PC-9 (cell line): ENCODE measurements at regions not wholly inside any gene's neighbourhood (a gene's known extent, or its start where the extent isn't known, plus 50 kb on each side); places are given as distances from the start of the nearest gene placed in this dataset.

ENCODE experiments used
- BruUV-seq: library from RNA; stranded (reverse); fragments of 400-500 nt; replicated peaks from 2 replicates; lab custom pipeline; 2021; lab: Mats Ljungman, UMichigan
- CTCF ChIA-PET: fragments of 300-600 bp; sonication (Branson Sonifier 250); formaldehyde crosslinking; loops from one replicate; lab custom pipeline; 2022; ENCODE audit warnings: antibody characterized with exemption; lab: Charles Lee
- POLR2A ChIA-PET: fragments of 300-600 bp; sonication (Branson Sonifier 250); formaldehyde crosslinking; loops from one replicate; lab custom pipeline; 2022; ENCODE audit warnings: antibody characterized with exemption; ENCODE audit not compliant: unreplicated experiment; lab: Charles Lee
- DNase-seq, 2 experiments: peaks; one replicate each; pipeline versions ENCODE4 v3.0.0 to v3.0.0-alpha.2; 2015 to 2022; ENCODE audit warnings: mixed read lengths in 1 of 2
- H2AFZ ChIP-seq: fragments of 200-600 bp; sonication (generic); 2 replicates; pipeline ENCODE4 v1.8.1; 2017; ENCODE audit warnings: antibody characterized with exemption
- H3F3A ChIP-seq: fragments of 200-600 bp; sonication (generic); 2 replicates; pipeline ENCODE4 v1.8.1; 2017; ENCODE audit warnings: antibody characterized with exemption, mild to moderate bottlenecking, low read depth; ENCODE audit not compliant: insufficient read depth
- H3K27ac ChIP-seq: fragments of 200-600 bp; sonication (generic); 2 replicates; pipeline ENCODE4 v1.6.1; 2016; ENCODE audit warnings: mixed run types
- H3K27me3 ChIP-seq: fragments of 200-600 bp; sonication (generic); 2 replicates; pipeline ENCODE4 v1.6.1; 2016; ENCODE audit warnings: low read depth, mixed run types; ENCODE audit not compliant: insufficient read depth
- H3K36me3 ChIP-seq: fragments of 200-600 bp; sonication (generic); 2 replicates; pipeline ENCODE4 v1.6.1; 2016; ENCODE audit warnings: low read depth, mixed run types
- H3K4me1 ChIP-seq: fragments of 200-600 bp; sonication (generic); replicated peaks from 2 replicates; pipeline ENCODE4 v1.6.1; 2016; ENCODE audit warnings: mixed run types; ENCODE audit not compliant: insufficient read depth
- H3K4me2 ChIP-seq: fragments of 200-600 bp; sonication (generic); 2 replicates; pipeline ENCODE4 v1.6.1; 2017; ENCODE audit warnings: mixed run types
- H3K4me3 ChIP-seq: fragments of 200-600 bp; sonication (generic); 2 replicates; pipeline ENCODE4 v1.6.1; 2016; ENCODE audit warnings: mixed run types
- H3K79me2 ChIP-seq: fragments of 200-600 bp; sonication (generic); 2 replicates; pipeline ENCODE4 v1.6.1; 2017; ENCODE audit warnings: low read depth, mixed run types
- H3K9me2 ChIP-seq: fragments of 200-600 bp; sonication (generic); 2 replicates; pipeline ENCODE4 v1.8.1; 2017; ENCODE audit warnings: mild to moderate bottlenecking; ENCODE audit not compliant: insufficient read depth
- H3K9me3 ChIP-seq: fragments of 200-600 bp; sonication (generic); 2 replicates; pipeline ENCODE4 v1.8.1; 2016; ENCODE audit warnings: low read depth; ENCODE audit not compliant: insufficient read depth
- H4K20me1 ChIP-seq: fragments of 200-600 bp; sonication (generic); 2 replicates; pipeline ENCODE4 v1.8.1; 2017; ENCODE audit not compliant: insufficient read depth
- CTCF ChIP-seq: fragments of 200-600 bp; sonication (generic); conservative IDR thresholded peaks from 2 replicates; pipeline ENCODE4 v1.6.1; 2017; ENCODE audit warnings: mixed run types, antibody characterized with exemption, mild to moderate bottlenecking, moderate library complexity
- EZH2 ChIP-seq: fragments of 200-600 bp; sonication (generic); IDR thresholded peaks from 2 replicates; pipeline ENCODE4 v1.8.0; 2017; ENCODE audit warnings: antibody characterized with exemption, low read depth
- intact Hi-C: fragments of 100-400 bp; cut with micrococcal nuclease; formaldehyde crosslinking; loops from one replicate; pipeline ENCODE4 v1.10.0; 2022; ENCODE audit not compliant: unreplicated experiment

- H3K27ac ChIP-seq: no peak overlapping the region
- no peak overlapping the region for H3K4me2 ChIP-seq
- TF ChIP-seq CTCF: no peak
- H3K27me3 ChIP-seq: no peaks in the 10 kb centered on the region
- BruUV-seq: no TSS peak
- H3K9me3 ChIP-seq: no peaks in the 10 kb centered on the region
- no peaks in the 10 kb centered on the region for H3K36me3 ChIP-seq
- H3F3A ChIP-seq: no peaks in the 10 kb centered on the region
- no peaks in the 10 kb centered on the region for H4K20me1 ChIP-seq
- no peak for DNase-seq
- no peak overlapping the region for H3K4me3 ChIP-seq
- intact Hi-C loops: no loop called here
- H3K4me1 ChIP-seq: no peaks in the 10 kb centered on the region
- H2AFZ ChIP-seq: no peak overlapping the region
- ChIA-PET POLR2A (no interaction called here), CTCF (no interaction called here)
- no peaks in the 10 kb centered on the region for H3K9me2 ChIP-seq
- H3K79me2 ChIP-seq: no peaks in the 10 kb centered on the region
These were observed 894.8 kb downstream of the REEP3 start for GRCh38 chr10:64416011-64416410.

GRCh38 chr10:64419461-64419860, 898.3 kb downstream of the REEP3 start:
- Histone ChIP-seq H3F3A (no peaks in the 10 kb centered on the region), H3K27me3 (no peaks in the 10 kb centered on the region), H3K9me2 (no peaks in the 10 kb centered on the region), H3K4me1 (no peaks in the 10 kb centered on the region), H3K4me3 (no peak overlapping the region), H4K20me1 (no peaks in the 10 kb centered on the region), H3K27ac (no peak overlapping the region), H3K36me3 (no peaks in the 10 kb centered on the region), H2AFZ (no peak overlapping the region), H3K79me2 (no peaks in the 10 kb centered on the region), H3K9me3 (no peaks in the 10 kb centered on the region), H3K4me2 (no peak overlapping the region)
- no peak for TF ChIP-seq CTCF
- TF ChIP-seq EZH2: no peak
- intact Hi-C loops: no loop called here
- no peak for DNase-seq
- BruUV-seq: no TSS peak
- POLR2A ChIA-PET: no interaction called here
- CTCF ChIA-PET: no interaction called here

- H2AFZ ChIP-seq: no peak overlapping the region
- no TSS peak for BruUV-seq
- no peaks in the 10 kb centered on the region for H3K79me2 ChIP-seq
- ChIA-PET POLR2A (no interaction called here), CTCF (no interaction called here)
- H3K4me3 ChIP-seq: no peak overlapping the region
- DNase-seq: no peak
- H3K9me2 ChIP-seq: no peaks in the 10 kb centered on the region
- H4K20me1 ChIP-seq: no peaks in the 10 kb centered on the region
- H3K27me3 ChIP-seq: no peaks in the 10 kb centered on the region
- TF ChIP-seq CTCF: no peak
- TF ChIP-seq EZH2: no peak
- intact Hi-C loops: no loop called here
- no peak overlapping the region for H3K4me2 ChIP-seq
- H3F3A ChIP-seq: no peaks in the 10 kb centered on the region
- H3K27ac ChIP-seq: no peak overlapping the region
- H3K36me3 ChIP-seq: no peaks in the 10 kb centered on the region
- H3K4me1 ChIP-seq: no peaks in the 10 kb centered on the region
- no peaks in the 10 kb centered on the region for H3K9me3 ChIP-seq
These were observed 905.5 kb downstream of the REEP3 start for GRCh38 chr10:64426745-64427144.
